Ovary (tissue), 3 donors: ENCODE measurements at regions not wholly inside any gene's neighbourhood (a gene's known extent, or its start where the extent isn't known, plus 50 kb on each side); places are given as distances from the start of the nearest gene placed in this dataset.

Source experiments
- CTCF ChIP-seq, 3 donors: fragments of 450-650 bp in 2 of 3; fragments of 200-600 bp in 1 of 3; IDR thresholded peaks; one replicate each; pipeline versions ENCODE4 v1.5.1 to v1.8.0; 2016 to 2022; ENCODE audit warnings: antibody characterized with exemption in 3 of 3, mild to moderate bottlenecking in 1 of 3
- POLR2A ChIP-seq: fragments of 450-650 bp; IDR thresholded peaks from one replicate; pipeline ENCODE4 v1.6.1; 2017; ENCODE audit warnings: antibody characterized with exemption, mild to moderate bottlenecking, moderate library complexity
- donor health status: DM: no; HTN: no; CAD: no.

- TF ChIP-seq CTCF (IDR thresholded peaks at IDR 0.05) = no peak
- TF ChIP-seq POLR2A = no peak
Observed at GRCh38 chrX:22889819-22890218, 109.9 kb upstream of the DDX53 start.
